ENCODE measurements at regions not wholly inside any gene's neighbourhood (a gene's known extent, or its start where the extent isn't known, plus 50 kb on each side); places are given as distances from the start of the nearest gene placed in this dataset.

DNA sequence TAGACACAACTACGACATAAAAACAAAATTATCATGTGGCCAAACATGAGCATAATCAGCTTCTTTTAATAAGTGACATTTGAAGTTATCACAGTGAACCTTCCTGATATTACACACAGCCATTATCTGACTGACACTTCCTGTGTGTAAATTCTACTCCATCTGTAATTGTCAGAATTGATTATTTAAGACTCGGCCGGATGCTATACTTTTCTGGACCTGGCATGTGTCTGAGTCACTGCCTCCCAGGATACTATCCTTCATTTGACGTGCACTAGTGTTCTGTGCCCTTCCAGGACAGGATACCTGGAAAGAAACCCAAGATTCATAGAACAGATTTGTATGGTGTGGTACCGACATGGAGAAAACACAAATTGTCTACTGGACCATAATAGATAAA, 242.0 kb downstream of the HS3ST3A1 start:
- DNase-seq, result no peak

DNA sequence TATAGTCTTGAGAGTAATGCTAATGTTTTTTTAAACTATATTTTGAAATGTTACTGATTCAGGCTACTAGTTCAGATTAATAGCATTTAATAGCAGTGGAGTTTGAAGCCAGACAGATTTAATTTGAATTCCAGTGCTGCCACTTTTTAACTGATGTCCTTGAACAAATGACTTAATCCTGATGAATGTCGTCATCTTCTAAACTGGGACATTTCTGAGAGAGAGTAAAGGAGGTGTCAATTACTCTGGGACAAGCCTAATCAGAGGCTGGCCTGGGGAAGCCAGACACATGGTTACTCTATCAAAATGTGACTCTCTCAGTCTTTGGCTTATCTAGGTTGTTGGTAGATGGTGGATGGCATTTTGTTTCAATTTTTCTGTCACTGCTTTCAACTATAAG, 246.7 kb downstream of the HS3ST3A1 start:
- no peak for DNase-seq

DNA sequence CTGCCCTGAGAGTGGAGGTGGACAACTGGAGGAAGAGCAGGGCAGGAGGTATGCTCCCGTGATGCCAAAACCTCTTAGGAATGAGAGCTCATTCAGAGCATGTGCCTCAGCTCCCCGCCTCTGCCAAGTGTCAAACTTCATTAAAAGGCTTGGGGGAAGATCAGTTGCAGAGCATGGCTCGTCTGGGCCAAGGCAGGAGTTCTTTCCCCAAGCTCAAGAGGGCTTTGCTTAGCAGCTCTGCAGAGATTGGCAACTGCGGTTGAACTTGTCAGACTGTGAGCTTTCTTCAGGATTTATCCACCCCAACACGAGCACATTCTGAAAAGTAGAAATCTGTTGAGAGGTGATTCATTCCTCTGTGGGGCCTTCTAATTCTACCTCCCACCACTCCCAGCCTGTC, 248.1 kb downstream of the HS3ST3A1 start:
- no peak for DNase-seq

DNA sequence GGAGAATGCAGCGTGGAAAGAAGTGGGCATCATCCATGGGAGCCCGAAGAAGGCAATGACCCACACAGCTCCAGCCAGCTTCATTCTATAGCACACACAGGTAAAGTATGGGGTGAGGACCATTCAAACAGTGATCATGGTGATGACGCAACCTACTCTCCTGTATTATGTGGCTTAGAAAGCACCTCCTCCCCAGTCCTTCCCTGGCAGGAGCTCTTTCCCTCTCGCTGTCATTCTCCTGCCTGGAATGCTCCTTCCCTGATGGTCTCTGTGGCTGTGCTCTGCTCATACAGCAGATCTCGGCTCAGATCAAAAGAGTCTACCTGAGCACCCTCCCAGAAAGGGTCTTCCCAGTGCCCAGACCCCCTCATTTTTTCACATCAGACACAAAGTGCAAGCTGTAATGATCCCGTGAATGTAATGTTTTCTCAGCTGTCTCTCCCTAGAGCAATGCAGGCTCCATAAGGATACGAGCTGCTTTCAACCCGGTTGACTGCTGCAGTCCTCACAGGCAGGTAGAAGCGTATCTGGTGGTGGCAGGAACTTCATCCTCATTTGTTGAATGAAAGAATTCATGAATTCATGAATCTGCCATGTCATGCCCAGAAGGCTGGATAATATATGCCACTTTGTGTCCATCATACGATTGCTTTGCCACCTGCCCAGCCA, 248.8 kb downstream of the HS3ST3A1 start:
- DNase-seq, result no peak

DNA sequence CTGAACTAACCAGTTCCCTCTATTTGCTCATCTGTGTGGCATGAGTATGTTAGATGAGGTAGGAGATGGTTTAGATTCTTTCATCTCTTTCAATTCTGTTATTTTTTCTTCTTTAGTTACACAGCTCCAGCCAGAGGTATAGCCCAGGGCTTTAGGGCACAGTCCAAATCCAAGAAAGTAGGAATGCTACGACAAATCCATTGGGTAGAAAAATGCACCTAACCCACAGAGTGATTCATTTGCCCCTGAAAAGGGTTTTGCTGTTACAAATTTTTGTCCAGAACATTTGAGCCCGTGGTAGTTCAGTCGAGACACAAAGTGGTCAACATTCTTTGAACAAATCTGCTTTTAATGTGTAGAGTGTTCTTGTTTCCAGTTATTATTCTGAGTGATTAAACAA, 250.7 kb downstream of the HS3ST3A1 start:
- no peak for DNase-seq

- DNase-seq, result no peak
These were observed 251.3 kb downstream of the HS3ST3A1 start for GRCh38 chr17:13350466-13350865.

DNA sequence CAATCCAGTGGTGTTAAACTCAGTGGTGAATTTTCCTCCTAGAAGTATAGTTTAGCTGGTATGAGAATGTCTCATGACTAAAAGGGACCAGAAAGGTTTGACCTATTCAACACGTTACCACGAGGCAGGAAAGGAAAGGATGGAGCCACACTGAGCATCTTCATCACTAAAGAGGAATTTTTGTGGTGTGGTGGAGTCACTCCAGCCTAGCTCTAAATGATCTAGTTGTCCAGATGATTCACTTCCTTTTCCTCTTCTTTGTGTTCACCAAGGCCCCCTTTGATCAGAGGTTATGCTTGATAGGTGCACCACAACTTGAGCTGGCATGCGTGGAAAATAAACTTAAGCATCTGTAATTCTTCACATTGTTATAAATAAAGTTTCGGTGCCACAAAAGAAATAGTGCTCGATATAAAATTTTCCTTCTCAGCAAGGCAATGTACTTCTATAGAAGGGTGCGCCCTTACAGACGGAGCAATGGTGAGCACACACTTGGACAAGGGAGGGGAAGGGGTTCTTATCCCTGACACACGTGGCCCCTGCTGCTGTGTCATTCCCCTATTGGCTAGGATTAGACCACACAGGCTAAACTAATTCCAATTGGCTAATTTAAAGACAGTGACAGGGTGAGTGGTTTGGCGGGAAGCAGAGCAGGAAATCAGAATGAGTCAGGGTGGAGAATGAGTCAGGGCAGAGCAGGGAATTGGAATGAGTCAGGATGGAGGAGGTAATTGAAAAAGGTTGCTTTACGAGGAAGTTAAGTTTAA, 254.6 kb downstream of the HS3ST3A1 start:
- peak in 1 of 56 donors; percentile 2 for DNase-seq

GRCh38 chr17:13346592-13346991, 255.1 kb downstream of the HS3ST3A1 start:
- DNase-seq, result no peak

- DNase-seq, result no peak
These were observed 255.6 kb downstream of the HS3ST3A1 start for GRCh38 chr17:13346081-13346533.

GRCh38 chr17:13338421-13338820, 263.3 kb downstream of the HS3ST3A1 start:
- DNase-seq, result no peak

GRCh38 chr17:13337864-13338371, 263.8 kb downstream of the HS3ST3A1 start:
- DNase-seq, result peak in 2 of 56 donors; percentile 10 to 23

GRCh38 chr17:13337151-13337550, 264.6 kb downstream of the HS3ST3A1 start:
- no peak for DNase-seq

GRCh38 chr17:13334374-13334773, 267.4 kb downstream of the HS3ST3A1 start:
- no peak for DNase-seq

DNA sequence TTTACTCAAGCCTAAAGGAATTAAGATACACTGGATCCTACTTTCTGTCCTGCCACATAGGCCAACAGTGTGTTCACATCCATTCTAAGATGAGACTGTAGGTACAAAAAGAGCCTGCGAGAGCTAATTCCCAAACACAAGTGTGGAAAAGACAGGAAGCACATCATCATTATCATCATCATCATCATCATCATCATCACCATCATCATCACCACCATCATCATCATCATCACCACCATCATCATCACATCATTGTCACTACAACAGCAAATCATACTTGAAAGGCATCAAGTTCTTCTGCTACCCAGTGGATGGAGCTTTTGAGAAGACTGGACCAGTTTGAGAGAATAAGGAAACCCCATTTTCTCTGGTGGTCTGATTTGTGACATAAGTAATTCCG, 268.1 kb downstream of the HS3ST3A1 start:
- no peak for DNase-seq

GRCh38 chr17:13332207-13332606, 269.5 kb downstream of the HS3ST3A1 start:
- DNase-seq, result no peak

DNA sequence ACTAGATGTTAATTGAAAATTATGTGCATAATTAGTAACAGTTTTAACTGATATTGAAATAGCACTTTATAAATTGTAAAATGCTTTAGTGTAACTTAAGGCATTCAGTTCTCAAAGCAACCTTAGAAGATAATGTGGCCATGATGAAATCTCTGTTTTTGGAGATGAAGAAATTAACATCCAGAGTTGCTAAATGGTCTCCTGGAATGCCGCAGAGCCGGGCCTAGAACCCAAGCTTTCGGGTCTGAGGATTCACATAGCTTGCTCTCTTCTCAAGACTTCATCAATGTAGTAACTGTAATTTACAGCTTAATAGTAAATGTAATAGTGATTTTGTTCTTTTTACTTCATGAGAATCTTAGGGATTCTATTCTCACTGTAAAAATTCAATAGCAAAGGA, 272.3 kb downstream of the HS3ST3A1 start:
- no peak for DNase-seq

DNA sequence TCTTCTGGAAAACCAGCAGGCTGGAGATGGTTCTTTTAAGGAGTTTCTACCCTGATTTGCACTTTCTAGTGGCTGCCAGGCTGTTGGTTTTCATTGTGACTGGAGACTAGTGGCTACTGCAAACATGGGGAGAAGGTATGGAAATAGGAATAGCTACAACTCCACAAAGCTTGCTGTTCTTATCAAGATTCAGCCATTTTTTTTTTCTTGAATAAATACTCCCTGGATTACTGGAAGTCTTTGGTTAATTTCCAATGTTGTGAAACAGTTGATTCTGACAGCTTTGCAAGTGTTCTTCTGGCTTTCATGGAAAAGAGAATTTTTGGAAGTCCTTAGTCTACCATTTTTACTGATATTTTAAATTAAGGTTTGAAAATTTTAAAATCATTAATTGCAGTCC, 277.7 kb downstream of the HS3ST3A1 start:
- DNase-seq, result no peak

DNA sequence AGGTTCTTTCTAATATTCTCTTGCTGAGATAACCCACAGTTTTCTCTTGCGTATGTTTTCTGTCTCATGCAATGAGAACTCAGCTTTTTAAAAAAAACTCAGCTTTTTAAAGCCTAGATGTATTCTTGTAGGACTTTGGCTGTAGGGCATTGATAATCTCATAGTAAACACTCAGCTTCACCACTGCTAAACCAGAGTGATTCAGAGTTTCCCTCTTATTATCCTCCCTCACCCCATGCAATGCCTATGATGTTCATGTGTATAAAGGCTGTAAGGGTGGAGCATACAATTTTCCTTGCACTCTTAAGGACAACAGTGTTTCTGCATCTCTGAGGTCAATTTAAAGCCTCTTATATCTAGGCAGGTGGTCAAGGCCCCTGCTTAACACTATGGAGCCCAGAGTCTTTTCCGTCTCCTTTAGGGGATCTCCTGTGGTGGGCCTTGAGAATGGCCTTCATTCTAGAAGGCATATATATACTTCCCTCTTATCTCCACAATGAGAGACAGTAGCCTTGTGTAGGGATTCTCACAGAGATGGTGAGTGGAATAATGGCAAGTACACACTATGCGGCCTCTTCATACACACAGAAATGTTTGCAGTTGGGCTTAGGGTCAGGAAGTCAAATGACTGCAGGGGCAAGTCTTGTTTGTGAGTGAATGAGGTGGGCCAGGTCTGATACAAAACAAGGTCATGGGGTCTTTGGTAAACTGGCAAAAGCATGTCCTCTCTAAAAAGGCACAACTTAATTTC, 279.6 kb downstream of the HS3ST3A1 start:
- no peak for DNase-seq

DNA sequence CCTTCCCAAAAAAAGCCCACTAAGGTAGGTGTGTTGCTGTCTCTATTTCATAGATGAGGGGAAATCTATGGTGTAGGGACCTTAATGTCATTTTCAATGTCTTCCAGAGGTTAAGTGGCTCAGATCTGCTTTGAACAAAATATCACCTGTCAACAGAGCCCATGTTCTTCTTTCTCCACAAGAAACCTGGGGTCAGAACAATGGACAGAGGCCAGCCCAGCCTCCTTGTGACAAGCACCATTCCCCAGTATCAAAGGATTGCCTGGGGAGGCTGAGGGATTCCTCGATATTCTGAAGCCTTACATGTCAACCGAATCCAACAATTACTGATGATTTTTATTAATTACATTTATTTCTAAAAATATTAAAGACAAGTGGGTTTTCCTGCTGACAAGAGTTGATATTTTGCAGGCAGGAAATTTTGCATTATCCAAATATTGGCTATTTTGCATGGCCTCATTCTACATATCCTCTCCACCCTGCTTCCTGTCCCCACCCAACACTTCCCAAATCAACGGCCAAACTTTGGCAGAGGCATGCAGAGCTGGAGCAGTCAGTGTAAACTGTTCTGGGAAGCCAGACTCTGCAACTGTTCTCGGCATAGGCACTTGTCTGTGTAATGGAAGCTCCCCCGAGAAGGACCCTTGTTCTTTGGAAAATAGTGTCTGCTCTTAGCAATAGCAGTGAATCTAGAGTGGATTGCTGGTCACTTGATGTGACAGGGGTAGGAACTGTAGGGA, 281.5 kb downstream of the HS3ST3A1 start:
- DNase-seq, result no peak

- no peak for DNase-seq
These were observed 285.1 kb downstream of the HS3ST3A1 start for GRCh38 chr17:13316657-13317056.

DNA sequence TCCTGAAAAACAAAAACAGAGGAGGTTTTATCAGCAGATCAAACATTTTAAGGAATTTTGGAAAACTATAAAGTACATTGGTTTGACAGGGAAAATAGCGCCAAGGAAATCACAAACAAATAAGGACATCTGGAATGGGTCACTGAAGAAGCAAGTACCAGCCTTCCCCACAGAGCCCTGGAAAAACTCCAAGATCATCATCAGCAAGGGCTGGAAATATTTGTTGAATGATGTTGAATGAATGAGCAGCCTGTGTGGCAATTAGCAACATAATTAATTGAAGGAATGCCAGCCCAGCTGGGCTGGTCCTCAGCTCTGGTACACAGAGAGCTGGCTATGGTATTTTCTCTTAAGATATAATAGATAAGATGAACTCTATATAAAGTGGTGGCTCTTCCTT, 290.4 kb downstream of the HS3ST3A1 start:
- DNase-seq, result peak in 4 of 56 donors; percentile 0 to 29 (median 2)

Data from amygdala (tissue), 56 donors.